ENCODE measurements at regions not wholly inside any gene's neighbourhood (a gene's known extent, or its start where the extent isn't known, plus 50 kb on each side); places are given as distances from the start of the nearest gene placed in this dataset.

- TF ChIP-seq, protein P1, sequence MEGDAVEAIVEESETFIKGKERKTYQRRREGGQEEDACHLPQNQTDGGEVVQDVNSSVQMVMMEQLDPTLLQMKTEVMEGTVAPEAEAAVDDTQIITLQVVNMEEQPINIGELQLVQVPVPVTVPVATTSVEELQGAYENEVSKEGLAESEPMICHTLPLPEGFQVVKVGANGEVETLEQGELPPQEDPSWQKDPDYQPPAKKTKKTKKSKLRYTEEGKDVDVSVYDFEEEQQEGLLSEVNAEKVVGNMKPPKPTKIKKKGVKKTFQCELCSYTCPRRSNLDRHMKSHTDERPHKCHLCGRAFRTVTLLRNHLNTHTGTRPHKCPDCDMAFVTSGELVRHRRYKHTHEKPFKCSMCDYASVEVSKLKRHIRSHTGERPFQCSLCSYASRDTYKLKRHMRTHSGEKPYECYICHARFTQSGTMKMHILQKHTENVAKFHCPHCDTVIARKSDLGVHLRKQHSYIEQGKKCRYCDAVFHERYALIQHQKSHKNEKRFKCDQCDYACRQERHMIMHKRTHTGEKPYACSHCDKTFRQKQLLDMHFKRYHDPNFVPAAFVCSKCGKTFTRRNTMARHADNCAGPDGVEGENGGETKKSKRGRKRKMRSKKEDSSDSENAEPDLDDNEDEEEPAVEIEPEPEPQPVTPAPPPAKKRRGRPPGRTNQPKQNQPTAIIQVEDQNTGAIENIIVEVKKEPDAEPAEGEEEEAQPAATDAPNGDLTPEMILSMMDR (conservative IDR thresholded peaks at IDR 0.05; ENCODE audit: low read depth, low read length): no peak
- TF ChIP-seq MXI1 (IDR thresholded peaks at IDR 0.05; ENCODE audit: borderline replicate concordance, low read depth, low read length) (no peak), NFE2L2 (IDR thresholded peaks at IDR 0.05; ENCODE audit: low read depth, low read length) (no peak), BHLHE40 (IDR thresholded peaks at IDR 0.05; ENCODE audit: low read depth, low read length) (no peak), POLR2A (IDR thresholded peaks at IDR 0.05; ENCODE audit: low read depth, low read length) (no peak), RCOR1 (IDR thresholded peaks at IDR 0.05; ENCODE audit: insufficient replicate concordance, low read length) (no peak), FOS (IDR thresholded peaks at IDR 0.05; ENCODE audit: low read depth, low read length) (no peak), SMC3 (IDR thresholded peaks at IDR 0.05; ENCODE audit: low read depth, low read length) (no peak), CEBPB (IDR thresholded peaks at IDR 0.05; ENCODE audit: low read depth, low read length) (no peak), MAFK (IDR thresholded peaks at IDR 0.05; ENCODE audit: low read depth, low read length) (no peak), MAZ (IDR thresholded peaks at IDR 0.05; ENCODE audit: borderline replicate concordance, low read depth, low read length) (no peak)
- TF ChIP-seq, protein P2, sequence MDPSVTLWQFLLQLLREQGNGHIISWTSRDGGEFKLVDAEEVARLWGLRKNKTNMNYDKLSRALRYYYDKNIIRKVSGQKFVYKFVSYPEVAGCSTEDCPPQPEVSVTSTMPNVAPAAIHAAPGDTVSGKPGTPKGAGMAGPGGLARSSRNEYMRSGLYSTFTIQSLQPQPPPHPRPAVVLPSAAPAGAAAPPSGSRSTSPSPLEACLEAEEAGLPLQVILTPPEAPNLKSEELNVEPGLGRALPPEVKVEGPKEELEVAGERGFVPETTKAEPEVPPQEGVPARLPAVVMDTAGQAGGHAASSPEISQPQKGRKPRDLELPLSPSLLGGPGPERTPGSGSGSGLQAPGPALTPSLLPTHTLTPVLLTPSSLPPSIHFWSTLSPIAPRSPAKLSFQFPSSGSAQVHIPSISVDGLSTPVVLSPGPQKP (IDR thresholded peaks at IDR 0.05; ENCODE audit: borderline replicate concordance, low read depth, low read length): no peak
- TF ChIP-seq, protein P3, sequence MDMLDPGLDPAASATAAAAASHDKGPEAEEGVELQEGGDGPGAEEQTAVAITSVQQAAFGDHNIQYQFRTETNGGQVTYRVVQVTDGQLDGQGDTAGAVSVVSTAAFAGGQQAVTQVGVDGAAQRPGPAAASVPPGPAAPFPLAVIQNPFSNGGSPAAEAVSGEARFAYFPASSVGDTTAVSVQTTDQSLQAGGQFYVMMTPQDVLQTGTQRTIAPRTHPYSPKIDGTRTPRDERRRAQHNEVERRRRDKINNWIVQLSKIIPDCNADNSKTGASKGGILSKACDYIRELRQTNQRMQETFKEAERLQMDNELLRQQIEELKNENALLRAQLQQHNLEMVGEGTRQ (IDR thresholded peaks at IDR 0.05; ENCODE audit: low read depth, low read length): no peak
Measured at GRCh38 chr13:50485979-50486935, 357.2 kb downstream of the DLEU7 start.
